Peyer's patch (tissue), 4 donors: ENCODE measurements at regions not wholly inside any gene's neighbourhood (a gene's known extent, or its start where the extent isn't known, plus 50 kb on each side); places are given as distances from the start of the nearest gene placed in this dataset.

Source experiments
- CTCF ChIP-seq, 6 experiments: fragments of 450-650 bp in 4 of 6; fragments of 200-600 bp in 2 of 6; sonication (generic) in 1 of 6; IDR thresholded peaks; one replicate each; pipeline ENCODE4 v1.5.1; 2017 to 2019; ENCODE audit warnings: antibody characterized with exemption in 6 of 6, mild to moderate bottlenecking in 3 of 6, moderate library complexity in 1 of 6
- POLR2A ChIP-seq, 2 donors: fragments of 450-650 bp; IDR thresholded peaks; one replicate each; pipeline ENCODE4 v1.5.1; 2017; ENCODE audit warnings: antibody characterized with exemption in 2 of 2, mild to moderate bottlenecking in 2 of 2, moderate library complexity in 2 of 2

- no peak for TF ChIP-seq CTCF (IDR thresholded peaks at IDR 0.05)
- TF ChIP-seq POLR2A (IDR thresholded peaks at IDR 0.05) = no peak
Measured at GRCh38 chr2:235333076-235333475, 160.8 kb upstream of the AGAP1 start.
